ENCODE measurements at regions not wholly inside any gene's neighbourhood (a gene's known extent, or its start where the extent isn't known, plus 50 kb on each side); places are given as distances from the start of the nearest gene placed in this dataset.
"Not testable (repeated sequence)": the region's sequence is repeated elsewhere in the genome, so short reads cannot be mapped to it uniquely, and the experiment has no call there.

GRCh38 chr16:87028481-87029320 lies 288.5 kb downstream of the C16orf95 start:
- no peak for DNase-seq (ENCODE audit: low spot score)

- no peak for DNase-seq (ENCODE audit: low spot score)
Observed at GRCh38 chr16:87032554-87032953, 284.6 kb downstream of the C16orf95 start.

- DNase-seq (ENCODE audit: low spot score) = no peak
Observed at GRCh38 chr16:87033021-87033471, 284.1 kb downstream of the C16orf95 start.

- DNase-seq (ENCODE audit: low spot score) = no peak
Observed at GRCh38 chr16:87033541-87034300, 283.5 kb downstream of the C16orf95 start.

- DNase-seq (ENCODE audit: low spot score) = no peak
Observed at GRCh38 chr16:87034317-87034716, 282.9 kb downstream of the C16orf95 start.

GRCh38 chr16:87035053-87035452 lies 282.1 kb downstream of the C16orf95 start:
- DNase-seq (ENCODE audit: low spot score) = no peak

GRCh38 chr16:87037012-87037411 lies 280.2 kb downstream of the C16orf95 start:
- DNase-seq (ENCODE audit: low spot score) = no peak

GRCh38 chr16:87038528-87038927 lies 278.7 kb downstream of the C16orf95 start:
- DNase-seq (ENCODE audit: low spot score) = not testable (repeated sequence)

- DNase-seq (ENCODE audit: low spot score) = no peak
Observed at GRCh38 chr16:87040169-87041117, 276.7 kb downstream of the C16orf95 start.

- DNase-seq (ENCODE audit: low spot score) = no peak
Observed at GRCh38 chr16:87041286-87041685, 275.9 kb downstream of the C16orf95 start.

- no peak for DNase-seq (ENCODE audit: low spot score)
Observed at GRCh38 chr16:87042551-87043230, 274.5 kb downstream of the C16orf95 start.

- no peak for DNase-seq (ENCODE audit: low spot score)
Observed at GRCh38 chr16:87043231-87044031, 273.8 kb downstream of the C16orf95 start.

GRCh38 chr16:87044032-87044382 lies 273.2 kb downstream of the C16orf95 start:
- no peak for DNase-seq (ENCODE audit: low spot score)

GRCh38 chr16:87044829-87045228 lies 272.4 kb downstream of the C16orf95 start:
- DNase-seq (ENCODE audit: low spot score) = no peak

GRCh38 chr16:87045466-87046216 lies 271.6 kb downstream of the C16orf95 start:
- no peak for DNase-seq (ENCODE audit: low spot score)

GRCh38 chr16:87046235-87046634 lies 271.0 kb downstream of the C16orf95 start:
- DNase-seq (ENCODE audit: low spot score) = no peak

- DNase-seq (ENCODE audit: low spot score) = no peak
Observed at GRCh38 chr16:87047221-87048037, 269.8 kb downstream of the C16orf95 start.

- DNase-seq (ENCODE audit: low spot score) = no peak
Observed at GRCh38 chr16:87048038-87048729, 269.0 kb downstream of the C16orf95 start.
